ENCODE measurements at regions not wholly inside any gene's neighbourhood (a gene's known extent, or its start where the extent isn't known, plus 50 kb on each side); places are given as distances from the start of the nearest gene placed in this dataset.

GRCh38 chr14:101643651-101644050 is 82.4 kb downstream of the DIO3 start:
- DNase-seq (ENCODE audit: extremely low spot score, unreplicated experiment) = no peak

GRCh38 chr14:101654051-101654450 is 92.8 kb downstream of the DIO3 start:
- Mint-ChIP-seq H3K27me3 (ENCODE audit: unreplicated experiment) (peaks cover 89% of the 10 kb centered on the region), H3K27ac (ENCODE audit: unreplicated experiment) (no peak overlapping the region), H3K9me3 (ENCODE audit: unreplicated experiment) (peaks cover 11% of the 10 kb centered on the region), H3K36me3 (ENCODE audit: unreplicated experiment) (no peaks in the 10 kb centered on the region), H3K4me1 (ENCODE audit: unreplicated experiment) (no peaks in the 10 kb centered on the region), H3K4me3 (ENCODE audit: unreplicated experiment) (no peak overlapping the region)
- DNase-seq (ENCODE audit: extremely low spot score, unreplicated experiment) = no peak
- TF ChIP-seq, protein P1, sequence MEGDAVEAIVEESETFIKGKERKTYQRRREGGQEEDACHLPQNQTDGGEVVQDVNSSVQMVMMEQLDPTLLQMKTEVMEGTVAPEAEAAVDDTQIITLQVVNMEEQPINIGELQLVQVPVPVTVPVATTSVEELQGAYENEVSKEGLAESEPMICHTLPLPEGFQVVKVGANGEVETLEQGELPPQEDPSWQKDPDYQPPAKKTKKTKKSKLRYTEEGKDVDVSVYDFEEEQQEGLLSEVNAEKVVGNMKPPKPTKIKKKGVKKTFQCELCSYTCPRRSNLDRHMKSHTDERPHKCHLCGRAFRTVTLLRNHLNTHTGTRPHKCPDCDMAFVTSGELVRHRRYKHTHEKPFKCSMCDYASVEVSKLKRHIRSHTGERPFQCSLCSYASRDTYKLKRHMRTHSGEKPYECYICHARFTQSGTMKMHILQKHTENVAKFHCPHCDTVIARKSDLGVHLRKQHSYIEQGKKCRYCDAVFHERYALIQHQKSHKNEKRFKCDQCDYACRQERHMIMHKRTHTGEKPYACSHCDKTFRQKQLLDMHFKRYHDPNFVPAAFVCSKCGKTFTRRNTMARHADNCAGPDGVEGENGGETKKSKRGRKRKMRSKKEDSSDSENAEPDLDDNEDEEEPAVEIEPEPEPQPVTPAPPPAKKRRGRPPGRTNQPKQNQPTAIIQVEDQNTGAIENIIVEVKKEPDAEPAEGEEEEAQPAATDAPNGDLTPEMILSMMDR (IDR thresholded peaks at IDR 0.05) = no peak

More at GRCh38 chr14:101643651-101644050, 82.4 kb downstream of the DIO3 start:
- no peaks in the 10 kb centered on the region for H3K4me1 Mint-ChIP-seq (ENCODE audit: unreplicated experiment)
- TF ChIP-seq, protein P1 (IDR thresholded peaks at IDR 0.05) = no peak
- peaks cover 84% of the 10 kb centered on the region for H3K27me3 Mint-ChIP-seq (ENCODE audit: unreplicated experiment)
- H3K4me3 Mint-ChIP-seq (ENCODE audit: unreplicated experiment) = no peak overlapping the region
- H3K36me3 Mint-ChIP-seq (ENCODE audit: unreplicated experiment) = no peaks in the 10 kb centered on the region
- no peak overlapping the region for H3K27ac Mint-ChIP-seq (ENCODE audit: unreplicated experiment)
- peaks cover 7% of the 10 kb centered on the region for H3K9me3 Mint-ChIP-seq (ENCODE audit: unreplicated experiment)

DNA sequence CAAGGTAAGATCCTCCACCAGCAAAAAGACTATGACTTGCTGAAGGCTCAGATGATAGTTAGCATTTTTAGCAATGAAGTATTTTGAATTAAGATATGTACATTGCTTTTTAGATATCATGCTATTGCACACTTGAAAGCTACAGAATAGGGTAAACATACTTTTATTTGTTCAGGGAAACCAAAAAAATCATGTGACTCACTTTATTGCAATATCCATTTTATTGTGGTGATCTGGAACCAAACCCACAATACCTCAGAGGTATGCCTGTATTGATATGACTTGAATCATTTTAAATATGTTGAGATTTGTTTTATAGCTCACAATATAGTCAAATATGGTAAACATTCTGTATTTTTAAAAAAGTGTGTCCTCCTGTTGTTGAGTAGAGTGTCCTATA is 96.1 kb downstream of the DIO3 start:
- TF ChIP-seq, protein P1 (IDR thresholded peaks at IDR 0.05) = no peak
- H3K4me1 Mint-ChIP-seq (ENCODE audit: unreplicated experiment) = no peaks in the 10 kb centered on the region
- no peaks in the 10 kb centered on the region for H3K36me3 Mint-ChIP-seq (ENCODE audit: unreplicated experiment)
- H3K27me3 Mint-ChIP-seq (ENCODE audit: unreplicated experiment) = peaks cover 90% of the 10 kb centered on the region
- no peak for DNase-seq (ENCODE audit: extremely low spot score, unreplicated experiment)
- no peaks in the 10 kb centered on the region for H3K9me3 Mint-ChIP-seq (ENCODE audit: unreplicated experiment)
- H3K27ac Mint-ChIP-seq (ENCODE audit: unreplicated experiment) = no peak overlapping the region
- H3K4me3 Mint-ChIP-seq (ENCODE audit: unreplicated experiment) = no peak overlapping the region

DNA sequence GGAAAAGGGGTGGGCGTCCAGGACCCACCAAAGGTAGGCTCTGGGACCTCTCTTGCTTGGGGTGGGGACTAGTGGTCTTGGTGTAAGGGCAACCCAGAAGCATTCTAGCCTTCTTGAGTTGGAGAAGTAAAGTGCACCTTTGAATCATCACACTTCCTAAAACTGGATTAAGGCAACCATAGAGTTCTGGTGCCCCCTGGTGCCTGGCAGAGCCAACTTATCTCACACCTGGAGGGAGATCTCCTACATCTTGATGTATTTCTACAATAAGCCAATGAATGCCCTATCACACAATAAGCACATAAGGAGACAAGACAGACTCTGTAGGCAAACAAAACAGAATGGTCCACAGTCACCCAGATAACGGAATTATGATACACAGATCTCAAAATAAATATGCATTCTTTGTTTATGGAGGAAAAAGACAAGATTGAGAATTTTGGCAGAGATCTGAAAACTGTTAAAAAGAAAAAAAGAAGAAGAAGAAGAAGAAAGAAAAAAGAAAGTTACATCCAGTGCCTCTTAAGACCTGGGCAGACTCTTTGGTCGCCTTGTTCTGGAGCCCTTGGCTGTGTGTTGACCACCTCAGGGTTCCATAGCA is 95.9 kb upstream of the PPP2R5C start:
- Mint-ChIP-seq H3K36me3 (ENCODE audit: unreplicated experiment) (peaks cover 3% of the 10 kb centered on the region), H3K4me1 (ENCODE audit: unreplicated experiment) (no peaks in the 10 kb centered on the region), H3K9me3 (ENCODE audit: unreplicated experiment) (peaks cover 12% of the 10 kb centered on the region), H3K4me3 (ENCODE audit: unreplicated experiment) (no peak overlapping the region), H3K27ac (ENCODE audit: unreplicated experiment) (no peak overlapping the region), H3K27me3 (ENCODE audit: unreplicated experiment) (peaks cover 68% of the 10 kb centered on the region)
- TF ChIP-seq, protein P1 (IDR thresholded peaks at IDR 0.05) = peak; percentile 59
- DNase-seq (ENCODE audit: extremely low spot score, unreplicated experiment) = no peak

DNA sequence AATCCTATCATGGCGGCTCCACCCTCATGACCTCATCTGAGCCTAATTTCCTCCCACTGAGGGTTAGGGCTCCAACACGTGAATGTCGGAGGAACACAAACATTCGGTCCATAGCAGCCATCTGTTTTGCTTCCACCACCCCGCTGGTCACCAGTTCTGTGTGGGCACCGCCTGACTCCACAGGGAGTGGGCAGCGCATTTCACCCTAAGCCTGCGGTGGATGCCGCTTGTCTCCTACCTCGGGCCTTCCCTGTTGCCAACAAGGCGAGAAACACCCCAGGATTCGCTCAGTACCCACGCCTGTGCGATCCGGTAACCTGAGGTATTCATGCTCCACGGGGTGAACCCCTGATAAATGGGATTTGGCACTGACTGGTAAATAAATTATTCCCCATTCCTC is 95.2 kb upstream of the PPP2R5C start:
- no peak for DNase-seq (ENCODE audit: extremely low spot score, unreplicated experiment)
- Mint-ChIP-seq H3K27ac (ENCODE audit: unreplicated experiment) (no peak overlapping the region), H3K27me3 (ENCODE audit: unreplicated experiment) (peaks cover 68% of the 10 kb centered on the region), H3K36me3 (ENCODE audit: unreplicated experiment) (peaks cover 3% of the 10 kb centered on the region), H3K4me3 (ENCODE audit: unreplicated experiment) (no peak overlapping the region), H3K4me1 (ENCODE audit: unreplicated experiment) (no peaks in the 10 kb centered on the region), H3K9me3 (ENCODE audit: unreplicated experiment) (peaks cover 16% of the 10 kb centered on the region)
- TF ChIP-seq, protein P1 (IDR thresholded peaks at IDR 0.05) = no peak
